ENCODE measurements at regions not wholly inside any gene's neighbourhood (a gene's known extent, or its start where the extent isn't known, plus 50 kb on each side); places are given as distances from the start of the nearest gene placed in this dataset.

DNA sequence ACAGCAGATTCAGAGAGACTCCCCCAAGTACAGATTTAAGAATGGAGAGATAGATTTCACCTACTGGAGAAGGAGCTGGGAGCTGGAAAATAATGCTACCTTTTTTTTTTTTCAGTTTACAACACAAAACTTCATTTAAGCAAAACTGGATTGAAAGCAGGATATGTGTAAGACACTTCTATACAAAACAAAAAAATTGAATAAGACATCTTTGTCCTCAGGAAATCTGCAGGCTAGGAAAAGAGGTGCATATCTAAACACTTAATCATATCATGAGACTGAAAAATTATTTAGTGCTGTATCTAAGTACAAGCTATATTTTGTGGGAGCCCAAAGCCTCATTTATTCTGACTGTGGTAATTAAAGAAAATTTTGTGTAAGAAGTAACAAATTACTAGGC lies 516.1 kb downstream of the ZIC1 start:
- TF ChIP-seq TAF1 (IDR thresholded peaks at IDR 0.05; ENCODE audit: borderline replicate concordance, low read depth, low read length): no peak
- no peak for TF ChIP-seq POLR2A (IDR thresholded peaks at IDR 0.05; ENCODE audit: low read depth, low read length)
- TF ChIP-seq POLR2AphosphoS5 (IDR thresholded peaks at IDR 0.05; ENCODE audit: low read depth, low read length): no peak
